HG03064 (cell line): ENCODE measurements at regions not wholly inside any gene's neighbourhood (a gene's known extent, or its start where the extent isn't known, plus 50 kb on each side); places are given as distances from the start of the nearest gene placed in this dataset.

Source experiments
- ATAC-seq: cut with Tn5 transposase; IDR thresholded peaks from one replicate; pipeline ENCODE4 v1.9.1; 2021; ENCODE audit warnings: low read depth; ENCODE audit not compliant: unreplicated experiment

- ATAC-seq: no peak
These were observed 400.0 kb upstream of the C2CD4B start for GRCh38 chr15:62564886-62565633.

- no peak for ATAC-seq
These were observed 400.5 kb upstream of the C2CD4B start for GRCh38 chr15:62565634-62566026.

- ATAC-seq: no peak
These were observed 401.2 kb upstream of the C2CD4B start for GRCh38 chr15:62566248-62566647.

- ATAC-seq: no peak
These were observed 402.4 kb upstream of the C2CD4B start for GRCh38 chr15:62567501-62567900.

GRCh38 chr15:62568004-62568403 lies 402.9 kb upstream of the C2CD4B start:
- no peak for ATAC-seq

GRCh38 chr15:62568702-62569101 lies 403.6 kb upstream of the C2CD4B start:
- no peak for ATAC-seq

- no peak for ATAC-seq
These were observed 404.6 kb upstream of the C2CD4B start for GRCh38 chr15:62569460-62570404.

- no peak for ATAC-seq
These were observed 405.3 kb upstream of the C2CD4B start for GRCh38 chr15:62570405-62570783.

GRCh38 chr15:62571072-62571471 lies 406.0 kb upstream of the C2CD4B start:
- no peak for ATAC-seq

GRCh38 chr15:62572797-62573196 lies 407.7 kb upstream of the C2CD4B start:
- ATAC-seq: no peak

- ATAC-seq: no peak
These were observed 408.8 kb upstream of the C2CD4B start for GRCh38 chr15:62573876-62574275.

GRCh38 chr15:62578546-62578945 lies 413.5 kb upstream of the C2CD4B start:
- ATAC-seq: no peak

- no peak for ATAC-seq
These were observed 413.9 kb upstream of the C2CD4B start for GRCh38 chr15:62578960-62579359.

- ATAC-seq: no peak
These were observed 414.8 kb upstream of the C2CD4B start for GRCh38 chr15:62579842-62580241.

GRCh38 chr15:62582580-62582979 lies 417.5 kb upstream of the C2CD4B start:
- ATAC-seq: no peak

- no peak for ATAC-seq
These were observed 419.5 kb upstream of the C2CD4B start for GRCh38 chr15:62584301-62585235.

- no peak for ATAC-seq
These were observed 424.0 kb upstream of the C2CD4B start for GRCh38 chr15:62588938-62589670.

GRCh38 chr15:62591842-62592838 lies 427.1 kb upstream of the C2CD4B start:
- ATAC-seq: no peak

- no peak for ATAC-seq
These were observed 427.8 kb upstream of the C2CD4B start for GRCh38 chr15:62592920-62593319.
